Activated CD4-positive, alpha-beta T cell treated with anti-CD3 and anti-CD28 coated beads, Interleukin-2, amount 10 ng/mL, durations not matched to agents 7 days and 5 days (primary cell): ENCODE measurements at regions not wholly inside any gene's neighbourhood (a gene's known extent, or its start where the extent isn't known, plus 50 kb on each side); places are given as distances from the start of the nearest gene placed in this dataset.

ENCODE experiments used
- CTCF ChIA-PET: fragments of 350-600 bp; sonication (Branson Sonifier 250); formaldehyde crosslinking; loops from one replicate; lab custom pipeline; 2021; ENCODE audit warnings: antibody characterized with exemption; lab: Charles Lee
- POLR2A ChIA-PET: fragments of 350-600 bp; sonication (Branson Sonifier 250); formaldehyde crosslinking; loops from one replicate; lab custom pipeline; 2021; ENCODE audit warnings: antibody characterized with exemption; lab: Charles Lee
- DNase-seq: peaks from one replicate; pipeline ENCODE4 v3.0.0-alpha.2; 2020
- H3K27ac Mint-ChIP-seq: one replicate; pipeline ENCODE4 v1.8.0; 2021; ENCODE audit warnings: mild to moderate bottlenecking, moderate library complexity, mixed read lengths
- H3K27me3 Mint-ChIP-seq: one replicate; pipeline ENCODE4 v1.8.0; 2021; ENCODE audit warnings: mixed read lengths
- H3K36me3 Mint-ChIP-seq: one replicate; pipeline ENCODE4 v1.8.0; 2021; ENCODE audit warnings: low read depth, mixed read lengths
- H3K4me1 Mint-ChIP-seq: one replicate; pipeline ENCODE4 v1.8.0; 2021; ENCODE audit warnings: mixed read lengths
- H3K4me3 Mint-ChIP-seq: one replicate; pipeline ENCODE4 v1.8.0; 2021; ENCODE audit warnings: mild to moderate bottlenecking, moderate library complexity, mixed read lengths
- H3K9me3 Mint-ChIP-seq: one replicate; pipeline ENCODE4 v1.8.0; 2021; ENCODE audit warnings: mixed read lengths

DNA sequence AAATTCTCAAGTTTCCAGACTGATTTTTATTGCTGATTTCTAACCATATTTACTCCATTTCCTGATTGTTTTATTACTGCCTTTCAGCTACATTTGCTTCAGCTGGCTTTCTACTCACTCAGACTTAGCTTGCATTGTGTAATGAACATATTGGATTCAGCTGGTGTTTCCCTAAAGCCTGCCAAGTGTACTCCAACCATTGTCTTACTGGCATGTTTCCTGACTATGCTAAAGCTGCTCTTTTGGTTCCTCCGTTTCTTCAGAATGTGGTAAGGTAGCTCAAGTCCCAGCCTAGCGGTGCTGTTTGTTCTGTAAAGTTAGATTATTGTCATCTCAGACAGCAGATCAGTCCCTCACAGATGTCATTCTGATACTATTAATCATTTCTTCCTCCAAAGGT is 53.1 kb upstream of the GLRA2 start:
- Mint-ChIP-seq H3K36me3 (no peaks in the 10 kb centered on the region), H3K27me3 (no peaks in the 10 kb centered on the region), H3K27ac (no peak overlapping the region), H3K4me1 (no peaks in the 10 kb centered on the region), H3K4me3 (no peak overlapping the region), H3K9me3 (no peaks in the 10 kb centered on the region)
- CTCF ChIA-PET: no interaction called here
- no peak for DNase-seq
- POLR2A ChIA-PET: no interaction called here

- no peaks in the 10 kb centered on the region for H3K9me3 Mint-ChIP-seq
- no peak overlapping the region for H3K4me3 Mint-ChIP-seq
These were observed 79.6 kb upstream of the GLRA2 start for GRCh38 chrX:14449773-14450172.

DNA sequence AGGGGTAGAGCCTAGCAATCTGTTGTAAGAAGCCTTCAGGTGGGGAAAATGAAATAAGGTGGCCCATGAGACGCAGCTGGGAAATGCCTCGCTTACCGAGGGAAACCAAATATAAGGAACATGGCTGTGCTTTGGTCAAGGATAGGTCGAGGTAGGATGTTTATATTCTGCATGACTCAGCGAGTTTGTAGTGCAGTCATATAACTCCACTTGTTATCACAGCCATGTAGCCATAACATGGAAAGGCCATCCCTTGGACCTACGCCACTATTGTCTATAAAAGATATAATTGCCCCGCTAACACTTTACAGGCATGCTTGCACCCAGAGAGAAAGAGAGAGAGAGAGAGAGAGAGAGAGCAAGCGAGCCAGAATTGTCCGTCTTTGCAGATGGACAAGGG is 80.9 kb upstream of the GLRA2 start:
- Mint-ChIP-seq H3K9me3 (no peaks in the 10 kb centered on the region), H3K27me3 (no peaks in the 10 kb centered on the region), H3K36me3 (no peaks in the 10 kb centered on the region), H3K4me3 (no peak overlapping the region), H3K4me1 (no peaks in the 10 kb centered on the region), H3K27ac (no peak overlapping the region)
- POLR2A ChIA-PET: no interaction called here
- CTCF ChIA-PET: no interaction called here
- no peak for DNase-seq

More at GRCh38 chrX:14449773-14450172, 79.6 kb upstream of the GLRA2 start:
- POLR2A ChIA-PET: no interaction called here
- no peaks in the 10 kb centered on the region for H3K4me1 Mint-ChIP-seq
- CTCF ChIA-PET: no interaction called here
- H3K27me3 Mint-ChIP-seq: no peaks in the 10 kb centered on the region
- H3K27ac Mint-ChIP-seq: no peak overlapping the region
- H3K36me3 Mint-ChIP-seq: no peaks in the 10 kb centered on the region
- no peak for DNase-seq

- ChIA-PET POLR2A (no interaction called here), CTCF (no interaction called here)
- no peak for DNase-seq
- Mint-ChIP-seq H3K9me3 (no peaks in the 10 kb centered on the region), H3K36me3 (no peaks in the 10 kb centered on the region), H3K27ac (no peak overlapping the region), H3K4me1 (no peaks in the 10 kb centered on the region), H3K27me3 (no peaks in the 10 kb centered on the region), H3K4me3 (no peak overlapping the region)
These were observed 89.2 kb upstream of the GLRA2 start for GRCh38 chrX:14440106-14440505.

- no peaks in the 10 kb centered on the region for H3K9me3 Mint-ChIP-seq
- DNase-seq: no peak
- POLR2A ChIA-PET: no interaction called here
- CTCF ChIA-PET: no interaction called here
- H3K4me3 Mint-ChIP-seq: no peak overlapping the region
- H3K27ac Mint-ChIP-seq: no peak overlapping the region
- no peaks in the 10 kb centered on the region for H3K4me1 Mint-ChIP-seq
- no peaks in the 10 kb centered on the region for H3K36me3 Mint-ChIP-seq
- H3K27me3 Mint-ChIP-seq: peaks cover 3% of the 10 kb centered on the region
These were observed 101.7 kb upstream of the GLRA2 start for GRCh38 chrX:14427614-14428013.

- DNase-seq: no peak
- Mint-ChIP-seq H3K27ac (no peak overlapping the region), H3K4me3 (no peak overlapping the region), H3K4me1 (no peaks in the 10 kb centered on the region), H3K36me3 (no peaks in the 10 kb centered on the region), H3K27me3 (peaks cover 3% of the 10 kb centered on the region), H3K9me3 (no peaks in the 10 kb centered on the region)
- ChIA-PET CTCF (no interaction called here), POLR2A (no interaction called here)
These were observed 108.5 kb upstream of the GLRA2 start for GRCh38 chrX:14420841-14421240.

- no peaks in the 10 kb centered on the region for H3K4me1 Mint-ChIP-seq
- no peak for DNase-seq
- H3K4me3 Mint-ChIP-seq: no peak overlapping the region
- H3K36me3 Mint-ChIP-seq: no peaks in the 10 kb centered on the region
- CTCF ChIA-PET: no interaction called here
- H3K27me3 Mint-ChIP-seq: no peaks in the 10 kb centered on the region
- H3K9me3 Mint-ChIP-seq: no peaks in the 10 kb centered on the region
- no peak overlapping the region for H3K27ac Mint-ChIP-seq
- POLR2A ChIA-PET: no interaction called here
These were observed 116.7 kb upstream of the GLRA2 start for GRCh38 chrX:14412686-14413085.

GRCh38 chrX:14411326-14411725 is 118.0 kb upstream of the GLRA2 start:
- Mint-ChIP-seq H3K4me1 (no peaks in the 10 kb centered on the region), H3K27me3 (no peaks in the 10 kb centered on the region), H3K36me3 (no peaks in the 10 kb centered on the region), H3K9me3 (no peaks in the 10 kb centered on the region), H3K27ac (no peak overlapping the region), H3K4me3 (no peak overlapping the region)
- POLR2A ChIA-PET: no interaction called here
- CTCF ChIA-PET: no interaction called here
- no peak for DNase-seq

- Mint-ChIP-seq H3K27me3 (no peaks in the 10 kb centered on the region), H3K27ac (no peak overlapping the region), H3K4me1 (no peaks in the 10 kb centered on the region), H3K36me3 (no peaks in the 10 kb centered on the region), H3K9me3 (no peaks in the 10 kb centered on the region), H3K4me3 (no peak overlapping the region)
- ChIA-PET CTCF (no interaction called here), POLR2A (no interaction called here)
- DNase-seq: no peak
These were observed 120.0 kb upstream of the GLRA2 start for GRCh38 chrX:14409341-14409740.

DNA sequence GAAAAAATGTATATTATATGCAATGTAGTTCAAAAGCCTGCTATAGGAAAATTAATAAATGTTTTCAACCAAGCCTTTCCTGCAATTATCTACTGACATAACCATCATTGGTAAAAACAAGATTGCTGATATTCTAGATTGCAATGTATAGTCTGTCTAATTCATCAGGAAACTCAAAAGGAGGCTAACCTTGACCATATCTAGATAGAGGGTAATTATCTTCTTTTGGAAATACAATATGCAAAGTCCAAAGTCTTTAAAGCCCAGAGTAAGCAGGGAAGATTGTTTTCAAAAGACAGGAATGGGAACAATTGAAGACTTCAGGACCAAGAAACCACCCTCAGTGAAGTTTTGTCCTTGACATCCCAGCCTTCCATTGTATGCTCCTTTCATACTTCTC is 123.1 kb upstream of the GLRA2 start:
- Mint-ChIP-seq H3K36me3 (no peaks in the 10 kb centered on the region), H3K4me1 (no peaks in the 10 kb centered on the region), H3K27me3 (no peaks in the 10 kb centered on the region), H3K4me3 (no peak overlapping the region), H3K9me3 (no peaks in the 10 kb centered on the region), H3K27ac (no peak overlapping the region)
- POLR2A ChIA-PET: no interaction called here
- CTCF ChIA-PET: no interaction called here
- no peak for DNase-seq

GRCh38 chrX:14398725-14399124 is 130.6 kb upstream of the GLRA2 start:
- Mint-ChIP-seq H3K4me3 (no peak overlapping the region), H3K36me3 (no peaks in the 10 kb centered on the region), H3K27ac (no peak overlapping the region), H3K4me1 (no peaks in the 10 kb centered on the region), H3K9me3 (no peaks in the 10 kb centered on the region), H3K27me3 (no peaks in the 10 kb centered on the region)
- ChIA-PET CTCF (no interaction called here), POLR2A (no interaction called here)
- DNase-seq: no peak

GRCh38 chrX:14389682-14390081 is 139.7 kb upstream of the GLRA2 start:
- H3K9me3 Mint-ChIP-seq: peaks cover 3% of the 10 kb centered on the region
- no peak for DNase-seq
- ChIA-PET POLR2A (no interaction called here), CTCF (no interaction called here)
- no peak overlapping the region for H3K4me3 Mint-ChIP-seq
- H3K27me3 Mint-ChIP-seq: no peaks in the 10 kb centered on the region
- no peaks in the 10 kb centered on the region for H3K36me3 Mint-ChIP-seq
- H3K4me1 Mint-ChIP-seq: no peaks in the 10 kb centered on the region
- H3K27ac Mint-ChIP-seq: no peak overlapping the region

DNA sequence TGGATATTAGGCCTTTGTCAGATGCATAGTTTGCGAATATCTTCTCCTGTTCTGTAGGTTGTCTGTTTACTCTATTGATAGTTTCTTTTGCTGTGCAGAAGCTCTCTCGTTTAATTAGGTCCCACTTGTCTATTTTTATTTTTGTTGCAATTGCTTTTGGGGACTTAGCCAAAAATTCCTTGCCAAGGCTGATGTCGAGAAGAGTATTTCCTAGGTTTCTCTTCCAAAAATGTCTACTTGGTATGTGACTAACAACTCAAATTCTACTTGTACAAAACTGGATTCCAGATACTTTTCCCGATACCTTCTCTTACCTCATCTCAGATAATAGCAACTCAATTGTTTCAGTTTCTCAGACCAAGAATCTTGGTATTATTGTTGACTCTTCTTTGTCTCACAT is 142.4 kb upstream of the GLRA2 start:
- Mint-ChIP-seq H3K9me3 (no peaks in the 10 kb centered on the region), H3K27me3 (no peaks in the 10 kb centered on the region), H3K27ac (no peak overlapping the region), H3K4me1 (no peaks in the 10 kb centered on the region), H3K4me3 (no peak overlapping the region), H3K36me3 (no peaks in the 10 kb centered on the region)
- ChIA-PET POLR2A (no interaction called here), CTCF (no interaction called here)
- no peak for DNase-seq

GRCh38 chrX:14380044-14380443 is 149.3 kb upstream of the GLRA2 start:
- H3K27ac Mint-ChIP-seq: no peak overlapping the region
- no peak for DNase-seq
- H3K9me3 Mint-ChIP-seq: no peaks in the 10 kb centered on the region
- no peaks in the 10 kb centered on the region for H3K4me1 Mint-ChIP-seq
- ChIA-PET CTCF (no interaction called here), POLR2A (no interaction called here)
- no peak overlapping the region for H3K4me3 Mint-ChIP-seq
- no peaks in the 10 kb centered on the region for H3K27me3 Mint-ChIP-seq
- no peaks in the 10 kb centered on the region for H3K36me3 Mint-ChIP-seq
